ENCODE measurements at regions not wholly inside any gene's neighbourhood (a gene's known extent, or its start where the extent isn't known, plus 50 kb on each side); places are given as distances from the start of the nearest gene placed in this dataset.

DNA sequence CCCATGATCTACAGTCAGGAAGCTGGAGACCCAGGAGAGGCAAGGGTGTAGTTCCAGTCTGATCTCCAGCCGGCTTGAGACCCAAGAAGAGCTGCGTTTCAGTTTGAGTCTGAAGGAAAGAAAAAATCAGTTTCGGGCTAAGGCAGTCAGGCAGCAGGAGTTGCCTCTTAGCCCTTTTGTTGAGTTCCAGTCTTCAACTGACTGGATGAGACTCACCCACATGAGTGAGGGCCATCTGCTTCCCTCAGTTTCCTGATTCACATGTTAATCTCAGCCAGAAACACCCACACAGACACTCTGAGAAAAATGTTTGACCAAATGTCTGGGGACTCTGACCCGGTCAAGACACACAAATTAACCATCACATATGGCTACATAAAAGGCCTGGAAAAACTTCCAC, 73.6 kb upstream of the ELOVL6 start:
- no peaks in the 10 kb centered on the region for H3K27me3 Mint-ChIP-seq (ENCODE audit: low read depth)
- H3K27ac Mint-ChIP-seq, result peak overlapping the region in 1 of 3 experiments; percentile 43; a peak in 1 of 7 replicates
- Histone ChIP-seq H4K20me1 (ENCODE audit: control insufficient read depth, insufficient read depth, insufficient read length) (no peaks in the 10 kb centered on the region), H3K27ac (ENCODE audit: insufficient read length, low read depth, low read length) (no peak overlapping the region), H3K79me1 (ENCODE audit: insufficient read depth, low read depth, low read length, poor library complexity, severe bottlenecking) (no peaks in the 10 kb centered on the region), H3K27me3 (ENCODE audit: insufficient read depth, low read length) (no peaks in the 10 kb centered on the region), H3K9ac (ENCODE audit: extremely low read depth, insufficient read length, low read length) (no peak overlapping the region), H3K23ac (ENCODE audit: insufficient read length, low read depth, low read length) (no peak overlapping the region), H2BK5ac (ENCODE audit: insufficient read length, low read length) (no peak overlapping the region), H3K4me1 (ENCODE audit: insufficient read depth, low read length) (no peaks in the 10 kb centered on the region), H3K14ac (ENCODE audit: insufficient read depth, low read length) (no peak overlapping the region), H2AK5ac (ENCODE audit: insufficient read length, low read length) (no peak overlapping the region), H3K18ac (ENCODE audit: insufficient read length, low read depth, low read length) (no peak overlapping the region), H4K5ac (ENCODE audit: insufficient read length, low read depth, low read length) (no peak overlapping the region), H4K91ac (ENCODE audit: insufficient read length, low read depth, low read length) (no peak overlapping the region), H3K23me2 (ENCODE audit: insufficient read length, low read depth, low read length, poor library complexity, severe bottlenecking) (no peaks in the 10 kb centered on the region), H3K4me2 (ENCODE audit: insufficient read depth, insufficient read length, low read length) (no peak overlapping the region), H3K79me2 (ENCODE audit: insufficient read depth, low read length) (no peaks in the 10 kb centered on the region), H3T11ph (ENCODE audit: low read length) (no peak overlapping the region), H3K9me3 (ENCODE audit: control insufficient read depth, low read depth, low read length) (no peaks in the 10 kb centered on the region), H2BK20ac (ENCODE audit: low read depth, low read length, poor library complexity, severe bottlenecking) (no peak overlapping the region), H3K56ac (ENCODE audit: insufficient read length, low read depth, low read length) (no peak overlapping the region), H2BK120ac (ENCODE audit: low read depth, low read length, poor library complexity, severe bottlenecking) (no peak overlapping the region), H4K8ac (replicated peaks; ENCODE audit: insufficient read length, low read depth, low read length) (no peak overlapping the region), H2BK15ac (ENCODE audit: low read depth, low read length) (no peak overlapping the region), H2BK12ac (ENCODE audit: insufficient read length, low read depth, low read length) (no peak overlapping the region), H3K4ac (ENCODE audit: low read depth, low read length) (no peak overlapping the region), H2AFZ (ENCODE audit: low read length) (no peak overlapping the region)
- WGBS (ENCODE audit: extremely low coverage, insufficient read length, low lambda C conversion rate), result no CpG with 5 or more reads among the region's 4 CpGs
- DNase-seq, result no peak
- H3K36me3 Mint-ChIP-seq (ENCODE audit: insufficient read depth in 1 of 3, low read depth in 3 of 3), result no peaks in the 10 kb centered on the region
- TF ChIP-seq, protein P1, sequence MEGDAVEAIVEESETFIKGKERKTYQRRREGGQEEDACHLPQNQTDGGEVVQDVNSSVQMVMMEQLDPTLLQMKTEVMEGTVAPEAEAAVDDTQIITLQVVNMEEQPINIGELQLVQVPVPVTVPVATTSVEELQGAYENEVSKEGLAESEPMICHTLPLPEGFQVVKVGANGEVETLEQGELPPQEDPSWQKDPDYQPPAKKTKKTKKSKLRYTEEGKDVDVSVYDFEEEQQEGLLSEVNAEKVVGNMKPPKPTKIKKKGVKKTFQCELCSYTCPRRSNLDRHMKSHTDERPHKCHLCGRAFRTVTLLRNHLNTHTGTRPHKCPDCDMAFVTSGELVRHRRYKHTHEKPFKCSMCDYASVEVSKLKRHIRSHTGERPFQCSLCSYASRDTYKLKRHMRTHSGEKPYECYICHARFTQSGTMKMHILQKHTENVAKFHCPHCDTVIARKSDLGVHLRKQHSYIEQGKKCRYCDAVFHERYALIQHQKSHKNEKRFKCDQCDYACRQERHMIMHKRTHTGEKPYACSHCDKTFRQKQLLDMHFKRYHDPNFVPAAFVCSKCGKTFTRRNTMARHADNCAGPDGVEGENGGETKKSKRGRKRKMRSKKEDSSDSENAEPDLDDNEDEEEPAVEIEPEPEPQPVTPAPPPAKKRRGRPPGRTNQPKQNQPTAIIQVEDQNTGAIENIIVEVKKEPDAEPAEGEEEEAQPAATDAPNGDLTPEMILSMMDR (conservative IDR thresholded peaks at IDR 0.05), result no peak
- H3K9me3 Mint-ChIP-seq, result no peaks in the 10 kb centered on the region
- H3K4me3 Mint-ChIP-seq, result no peak overlapping the region
- peaks cover 4 to 8% of the 10 kb centered on the region in 2 experiments; a peak in 2 of 4 replicates for H3K4me1 Mint-ChIP-seq

Measured in H9 (cell line).